WTC11 (cell line): ENCODE measurements at regions not wholly inside any gene's neighbourhood (a gene's known extent, or its start where the extent isn't known, plus 50 kb on each side); places are given as distances from the start of the nearest gene placed in this dataset.

Experiments used
- ATAC-seq: fragments of 200-7000 bp; cut with Tn5 transposase; 2 replicates; pipeline ENCODE4 v1.10.0; 2021; ENCODE audit warnings: mild to moderate bottlenecking, moderate library complexity
- CTCF ChIA-PET: fragments of 300-600 bp; sonication (Branson Sonifier 250); formaldehyde crosslinking; loops from one replicate; lab custom pipeline; 2021; ENCODE audit warnings: antibody characterized with exemption; lab: Charles Lee
- POLR2A ChIA-PET: fragments of 350-600 bp; sonication (Branson Sonifier 250); formaldehyde crosslinking; loops from one replicate; lab custom pipeline; 2021; ENCODE audit warnings: antibody characterized with exemption; lab: Charles Lee
- DNase-seq: peaks from one replicate; pipeline ENCODE4 v3.0.0; 2021; ENCODE audit warnings: low spot score
- H3K27ac Mint-ChIP-seq: 2 replicates; pipeline ENCODE4 v1.8.0; 2021; ENCODE audit warnings: mixed read lengths
- H3K27me3 Mint-ChIP-seq: 2 replicates; pipeline ENCODE4 v1.8.0; 2021; ENCODE audit warnings: low read depth, mild to moderate bottlenecking, moderate library complexity, mixed read lengths
- H3K36me3 Mint-ChIP-seq: 2 replicates; pipeline ENCODE4 v1.8.0; 2021; ENCODE audit warnings: mixed read lengths
- H3K4me1 Mint-ChIP-seq: 2 replicates; pipeline ENCODE4 v1.8.0; 2022; ENCODE audit warnings: mixed read lengths
- H3K4me3 Mint-ChIP-seq: 2 replicates; pipeline ENCODE4 v1.8.0; 2021; ENCODE audit warnings: mild to moderate bottlenecking, moderate library complexity, mixed read lengths
- H3K9me3 Mint-ChIP-seq: 2 replicates; pipeline ENCODE4 v1.8.0; 2021; ENCODE audit warnings: mixed read lengths
- E2F4 ChIP-seq: sonication (generic); formaldehyde crosslinking; IDR thresholded peaks from 2 replicates; pipeline ENCODE4 v1.8.1; 2022; ENCODE audit warnings: low read depth, mild to moderate bottlenecking, moderate library complexity, missing genetic modification reagents, borderline replicate concordance
- EMX1 ChIP-seq: fragments of 250-450 bp; sonication (Bioruptor Pico); IDR thresholded peaks from 2 replicates; pipeline ENCODE4 v1.8.0; 2021; ENCODE audit warnings: mild to moderate bottlenecking
- ERG ChIP-seq: fragments of 250-450 bp; sonication (Bioruptor Pico); IDR thresholded peaks from 2 replicates; pipeline ENCODE4 v1.8.0; 2021; ENCODE audit warnings: mild to moderate bottlenecking
- FOXK1 ChIP-seq: sonication (generic); formaldehyde crosslinking; IDR thresholded peaks from 2 replicates; pipeline ENCODE4 v1.8.0; 2022; ENCODE audit warnings: mild to moderate bottlenecking, moderate library complexity, missing genetic modification reagents
- FOXP4 ChIP-seq: sonication (generic); formaldehyde crosslinking; IDR thresholded peaks from 2 replicates; pipeline ENCODE4 v1.8.0; 2022; ENCODE audit warnings: mild to moderate bottlenecking, missing genetic modification reagents
- GRHL2 ChIP-seq: fragments of 250-450 bp; sonication (Bioruptor Pico); IDR thresholded peaks from 2 replicates; pipeline ENCODE4 v1.8.0; 2022; ENCODE audit warnings: mild to moderate bottlenecking, moderate library complexity; ENCODE audit not compliant: insufficient replicate concordance, severe bottlenecking
- KAT7 ChIP-seq: sonication (generic); formaldehyde crosslinking; IDR thresholded peaks from 2 replicates; pipeline ENCODE4 v1.8.1; 2023; ENCODE audit warnings: missing genetic modification reagents, mild to moderate bottlenecking, borderline replicate concordance
- NR1H2 ChIP-seq: sonication (generic); formaldehyde crosslinking; IDR thresholded peaks from 2 replicates; pipeline ENCODE4 v1.9.0; 2021; ENCODE audit warnings: mild to moderate bottlenecking, moderate library complexity, missing genetic modification reagents
- SOX15 ChIP-seq: fragments of 250-450 bp; sonication (Bioruptor Pico); IDR thresholded peaks from 2 replicates; pipeline ENCODE4 v1.9.0; 2021; ENCODE audit warnings: mild to moderate bottlenecking
- TCF7 ChIP-seq: sonication (generic); formaldehyde crosslinking; IDR thresholded peaks from 2 replicates; pipeline ENCODE4 v1.8.0; 2022; ENCODE audit warnings: mild to moderate bottlenecking, low read depth, missing genetic modification reagents, moderate library complexity
- TEAD1 ChIP-seq: sonication (generic); formaldehyde crosslinking; IDR thresholded peaks from 2 replicates; pipeline ENCODE4 v1.8.0; 2022; ENCODE audit warnings: mild to moderate bottlenecking, missing genetic modification reagents
- ZNF281 ChIP-seq: sonication (generic); formaldehyde crosslinking; IDR thresholded peaks from 2 replicates; pipeline ENCODE4 v1.8.0; 2023; ENCODE audit warnings: mild to moderate bottlenecking, missing genetic modification reagents
- ZNF671 ChIP-seq: fragments of 250-450 bp; sonication (Bioruptor Pico); IDR thresholded peaks from 2 replicates; pipeline ENCODE4 v1.8.0; 2021; ENCODE audit warnings: mild to moderate bottlenecking
- TF ChIP-seq, protein P1 (sequence below): fragments of 250-450 bp; sonication (Bioruptor Pico); IDR thresholded peaks from 2 replicates; pipeline ENCODE4 v1.9.0; 2021; ENCODE audit warnings: mild to moderate bottlenecking
- TF ChIP-seq, protein P2 (sequence below): sonication (generic); formaldehyde crosslinking; IDR thresholded peaks from 2 replicates; pipeline ENCODE4 v1.8.1; 2023; ENCODE audit warnings: mild to moderate bottlenecking, moderate library complexity, missing genetic modification reagents
- TF ChIP-seq, protein P3 (sequence below): sonication (generic); formaldehyde crosslinking; IDR thresholded peaks from 2 replicates; pipeline ENCODE4 v1.8.1; 2022; ENCODE audit warnings: mild to moderate bottlenecking, missing genetic modification reagents, moderate library complexity, borderline replicate concordance
- TF ChIP-seq, protein P4 (sequence below): sonication (generic); formaldehyde crosslinking; conservative IDR thresholded peaks from 2 replicates; pipeline ENCODE4 v1.8.1; 2023; ENCODE audit warnings: mild to moderate bottlenecking, low read depth, missing genetic modification reagents, moderate library complexity

GRCh38 chr7:93736668-93737369 lies 153.7 kb downstream of the TFPI2 start:
- no peak for ATAC-seq
- DNase-seq, result no peak
- CTCF ChIA-PET, result no interaction called here
- no peak overlapping the region for H3K4me3 Mint-ChIP-seq
- peaks cover 4% of the 10 kb centered on the region for H3K36me3 Mint-ChIP-seq
- POLR2A ChIA-PET, result no interaction called here
- TF ChIP-seq KAT7 (CRISPR knock-in tag), result no peak
- TF ChIP-seq SOX15 (CRISPR knock-in tag), result no peak
- TF ChIP-seq ERG (CRISPR knock-in tag), result no peak
- TF ChIP-seq, protein P1, sequence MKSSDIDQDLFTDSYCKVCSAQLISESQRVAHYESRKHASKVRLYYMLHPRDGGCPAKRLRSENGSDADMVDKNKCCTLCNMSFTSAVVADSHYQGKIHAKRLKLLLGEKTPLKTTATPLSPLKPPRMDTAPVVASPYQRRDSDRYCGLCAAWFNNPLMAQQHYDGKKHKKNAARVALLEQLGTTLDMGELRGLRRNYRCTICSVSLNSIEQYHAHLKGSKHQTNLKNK (CRISPR knock-in tag), result no peak
- TF ChIP-seq ZNF281 (CRISPR knock-in tag), result no peak
- TF ChIP-seq, protein P2, sequence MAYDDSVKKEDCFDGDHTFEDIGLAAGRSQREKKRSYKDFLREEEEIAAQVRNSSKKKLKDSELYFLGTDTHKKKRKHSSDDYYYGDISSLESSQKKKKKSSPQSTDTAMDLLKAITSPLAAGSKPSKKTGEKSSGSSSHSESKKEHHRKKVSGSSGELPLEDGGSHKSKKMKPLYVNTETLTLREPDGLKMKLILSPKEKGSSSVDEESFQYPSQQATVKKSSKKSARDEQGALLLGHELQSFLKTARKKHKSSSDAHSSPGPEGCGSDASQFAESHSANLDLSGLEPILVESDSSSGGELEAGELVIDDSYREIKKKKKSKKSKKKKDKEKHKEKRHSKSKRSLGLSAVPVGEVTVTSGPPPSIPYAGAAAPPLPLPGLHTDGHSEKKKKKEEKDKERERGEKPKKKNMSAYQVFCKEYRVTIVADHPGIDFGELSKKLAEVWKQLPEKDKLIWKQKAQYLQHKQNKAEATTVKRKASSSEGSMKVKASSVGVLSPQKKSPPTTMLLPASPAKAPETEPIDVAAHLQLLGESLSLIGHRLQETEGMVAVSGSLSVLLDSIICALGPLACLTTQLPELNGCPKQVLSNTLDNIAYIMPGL (CRISPR knock-in tag), result no peak
- TF ChIP-seq E2F4, result no peak
- TF ChIP-seq TCF7 (CRISPR knock-in tag), result no peak
- TF ChIP-seq GRHL2 (CRISPR knock-in tag), result no peak
- no peak for TF ChIP-seq TEAD1 (CRISPR knock-in tag)
- TF ChIP-seq FOXK1, result no peak
- TF ChIP-seq ZNF671 (CRISPR knock-in tag), result no peak
- TF ChIP-seq, protein P3, sequence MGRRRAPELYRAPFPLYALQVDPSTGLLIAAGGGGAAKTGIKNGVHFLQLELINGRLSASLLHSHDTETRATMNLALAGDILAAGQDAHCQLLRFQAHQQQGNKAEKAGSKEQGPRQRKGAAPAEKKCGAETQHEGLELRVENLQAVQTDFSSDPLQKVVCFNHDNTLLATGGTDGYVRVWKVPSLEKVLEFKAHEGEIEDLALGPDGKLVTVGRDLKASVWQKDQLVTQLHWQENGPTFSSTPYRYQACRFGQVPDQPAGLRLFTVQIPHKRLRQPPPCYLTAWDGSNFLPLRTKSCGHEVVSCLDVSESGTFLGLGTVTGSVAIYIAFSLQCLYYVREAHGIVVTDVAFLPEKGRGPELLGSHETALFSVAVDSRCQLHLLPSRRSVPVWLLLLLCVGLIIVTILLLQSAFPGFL, result no peak
- no peak for TF ChIP-seq NR1H2 (CRISPR knock-in tag)
- no peaks in the 10 kb centered on the region for H3K4me1 Mint-ChIP-seq
- no peaks in the 10 kb centered on the region for H3K27me3 Mint-ChIP-seq
- H3K9me3 Mint-ChIP-seq, result peaks cover 4% of the 10 kb centered on the region
- H3K27ac Mint-ChIP-seq, result no peak overlapping the region

DNA sequence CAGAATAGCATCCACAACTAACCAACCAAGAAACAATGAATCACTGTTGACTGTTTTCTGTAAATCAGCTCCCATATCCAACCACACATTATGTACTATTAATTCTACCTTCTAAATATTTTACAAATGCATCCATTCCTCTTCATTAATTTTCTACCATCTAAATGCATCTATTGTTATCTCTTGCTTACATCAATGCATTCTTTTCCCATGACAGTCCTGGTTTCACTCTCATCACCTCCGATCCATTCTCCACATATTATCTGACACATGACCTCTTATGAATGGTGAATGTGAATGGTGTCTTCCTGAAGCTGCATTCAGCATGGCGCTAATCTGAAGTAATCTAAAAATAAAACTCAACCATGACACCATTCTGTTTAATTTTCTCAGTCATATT lies 153.8 kb upstream of the CALCR start:
- Mint-ChIP-seq H3K36me3 (peaks cover 8% of the 10 kb centered on the region), H3K27ac (no peak overlapping the region), H3K4me1 (peaks cover 11% of the 10 kb centered on the region), H3K27me3 (no peaks in the 10 kb centered on the region), H3K9me3 (peaks cover 9% of the 10 kb centered on the region), H3K4me3 (no peak overlapping the region)
- no peak for TF ChIP-seq FOXP4
- no peak for TF ChIP-seq EMX1 (CRISPR knock-in tag)
- TF ChIP-seq, protein P4, sequence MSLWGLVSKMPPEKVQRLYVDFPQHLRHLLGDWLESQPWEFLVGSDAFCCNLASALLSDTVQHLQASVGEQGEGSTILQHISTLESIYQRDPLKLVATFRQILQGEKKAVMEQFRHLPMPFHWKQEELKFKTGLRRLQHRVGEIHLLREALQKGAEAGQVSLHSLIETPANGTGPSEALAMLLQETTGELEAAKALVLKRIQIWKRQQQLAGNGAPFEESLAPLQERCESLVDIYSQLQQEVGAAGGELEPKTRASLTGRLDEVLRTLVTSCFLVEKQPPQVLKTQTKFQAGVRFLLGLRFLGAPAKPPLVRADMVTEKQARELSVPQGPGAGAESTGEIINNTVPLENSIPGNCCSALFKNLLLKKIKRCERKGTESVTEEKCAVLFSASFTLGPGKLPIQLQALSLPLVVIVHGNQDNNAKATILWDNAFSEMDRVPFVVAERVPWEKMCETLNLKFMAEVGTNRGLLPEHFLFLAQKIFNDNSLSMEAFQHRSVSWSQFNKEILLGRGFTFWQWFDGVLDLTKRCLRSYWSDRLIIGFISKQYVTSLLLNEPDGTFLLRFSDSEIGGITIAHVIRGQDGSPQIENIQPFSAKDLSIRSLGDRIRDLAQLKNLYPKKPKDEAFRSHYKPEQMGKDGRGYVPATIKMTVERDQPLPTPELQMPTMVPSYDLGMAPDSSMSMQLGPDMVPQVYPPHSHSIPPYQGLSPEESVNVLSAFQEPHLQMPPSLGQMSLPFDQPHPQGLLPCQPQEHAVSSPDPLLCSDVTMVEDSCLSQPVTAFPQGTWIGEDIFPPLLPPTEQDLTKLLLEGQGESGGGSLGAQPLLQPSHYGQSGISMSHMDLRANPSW, result no peak
- no peak for TF ChIP-seq SOX15 (CRISPR knock-in tag)
- CTCF ChIA-PET, result interaction anchor here (3.1 kb wide), 1 partner anchor 13 kb away, joined by 8 read pairs; no protein-coding TSS in a partner anchor
- POLR2A ChIA-PET, result no interaction called here
- DNase-seq (no peak), ATAC-seq (no peak)
